Esophagus squamous epithelium (tissue), 4 donors: ENCODE measurements at regions not wholly inside any gene's neighbourhood (a gene's known extent, or its start where the extent isn't known, plus 50 kb on each side); places are given as distances from the start of the nearest gene placed in this dataset.

Experiments
- POLR2A ChIP-seq, 4 donors: fragments of 450-650 bp; IDR thresholded peaks; one replicate each; pipeline ENCODE4 v1.6.1; 2017; ENCODE audit warnings: antibody characterized with exemption in 4 of 4, mild to moderate bottlenecking in 4 of 4, moderate library complexity in 3 of 4
- TF ChIP-seq, protein P1 (sequence below), 6 experiments: fragments of 450-650 bp in 4 of 6; fragments of 200-600 bp in 2 of 6; sonication (generic) in 2 of 6; IDR thresholded peaks; one replicate each; pipeline ENCODE4 v1.5.1; 2016 to 2019; ENCODE audit warnings: antibody characterized with exemption in 6 of 6, mild to moderate bottlenecking in 4 of 6, moderate library complexity in 4 of 6

DNA sequence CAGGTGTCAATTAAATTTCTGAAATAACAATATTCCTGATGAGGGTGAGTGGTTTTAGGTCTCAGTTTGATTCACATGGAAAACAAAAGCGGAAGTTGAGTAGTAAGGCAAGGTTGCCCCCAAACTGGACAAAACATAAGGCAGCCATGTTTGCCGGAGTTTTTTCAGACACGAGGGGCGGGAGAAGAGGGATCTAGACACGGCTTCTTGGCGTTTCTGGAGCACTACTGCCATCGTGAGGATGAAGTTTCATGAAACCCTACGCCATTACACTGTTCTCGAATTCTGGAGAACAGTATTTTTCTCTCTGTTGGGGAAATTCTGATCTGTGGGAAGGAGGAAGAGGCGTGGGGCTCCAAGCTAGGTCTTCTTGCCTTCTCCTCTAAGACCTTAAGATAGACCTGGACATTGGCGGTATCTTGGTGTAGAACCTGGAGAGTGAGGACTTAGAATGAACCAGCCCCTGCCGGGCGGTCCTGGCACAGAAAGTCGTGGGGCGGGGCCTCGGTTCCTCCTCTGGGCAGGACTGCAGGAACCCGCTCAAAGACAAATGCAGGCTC, 160.3 kb downstream of the OR13H1 start:
- no peak for TF ChIP-seq POLR2A (IDR thresholded peaks at IDR 0.05)
- TF ChIP-seq, protein P1, sequence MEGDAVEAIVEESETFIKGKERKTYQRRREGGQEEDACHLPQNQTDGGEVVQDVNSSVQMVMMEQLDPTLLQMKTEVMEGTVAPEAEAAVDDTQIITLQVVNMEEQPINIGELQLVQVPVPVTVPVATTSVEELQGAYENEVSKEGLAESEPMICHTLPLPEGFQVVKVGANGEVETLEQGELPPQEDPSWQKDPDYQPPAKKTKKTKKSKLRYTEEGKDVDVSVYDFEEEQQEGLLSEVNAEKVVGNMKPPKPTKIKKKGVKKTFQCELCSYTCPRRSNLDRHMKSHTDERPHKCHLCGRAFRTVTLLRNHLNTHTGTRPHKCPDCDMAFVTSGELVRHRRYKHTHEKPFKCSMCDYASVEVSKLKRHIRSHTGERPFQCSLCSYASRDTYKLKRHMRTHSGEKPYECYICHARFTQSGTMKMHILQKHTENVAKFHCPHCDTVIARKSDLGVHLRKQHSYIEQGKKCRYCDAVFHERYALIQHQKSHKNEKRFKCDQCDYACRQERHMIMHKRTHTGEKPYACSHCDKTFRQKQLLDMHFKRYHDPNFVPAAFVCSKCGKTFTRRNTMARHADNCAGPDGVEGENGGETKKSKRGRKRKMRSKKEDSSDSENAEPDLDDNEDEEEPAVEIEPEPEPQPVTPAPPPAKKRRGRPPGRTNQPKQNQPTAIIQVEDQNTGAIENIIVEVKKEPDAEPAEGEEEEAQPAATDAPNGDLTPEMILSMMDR (IDR thresholded peaks at IDR 0.05) = peak in 3 of 6 experiments; percentile 40 to 74 (median 49)
